SK-N-SH (cell line): ENCODE measurements at regions not wholly inside any gene's neighbourhood (a gene's known extent, or its start where the extent isn't known, plus 50 kb on each side); places are given as distances from the start of the nearest gene placed in this dataset.
"Not testable (repeated sequence)": the region's sequence is repeated elsewhere in the genome, so short reads cannot be mapped to it uniquely, and the experiment has no call there.

Experiments
- CTCF ChIA-PET: fragments of 300-600, 350-600 bp; formaldehyde crosslinking; extraction: SDS; loops from one replicate; lab custom pipeline; 2021; lab: Yijun Ruan, JAX
- POLR2A ChIA-PET: fragments of 350-600 bp; sonication (Branson Sonifier 250); formaldehyde crosslinking; extraction: SDS; loops from one replicate; lab custom pipeline; 2020; ENCODE audit warnings: antibody characterized with exemption, inconsistent platforms; lab: Yijun Ruan, JAX
- DNase-seq: peaks from one replicate; pipeline ENCODE4 v3.0.0; 2012
- H2AFZ ChIP-seq: fragments of 200-600 bp; sonication (generic); 2 replicates; pipeline ENCODE4 v1.8.1; 2016; ENCODE audit warnings: antibody characterized with exemption, mild to moderate bottlenecking, low read depth
- H3F3A ChIP-seq: fragments of 200-600 bp; sonication (generic); replicated peaks from 2 replicates; pipeline ENCODE3; 2016; ENCODE audit warnings: antibody characterized with exemption, mild to moderate bottlenecking; ENCODE audit not compliant: insufficient read depth
- H3K27ac ChIP-seq, 2 experiments: fragments of 200-500 bp in 1 of 2; fragments of 200-600 bp in 1 of 2; sonication (Bioruptor generic) in 1 of 2; sonication (generic), shearing (Covaris generic) in 1 of 2; 2 replicates each; pipeline versions ENCODE4 v1.5.1 to v1.6.1; 2014 to 2016; ENCODE audit warnings: low read depth in 2 of 2, inconsistent platforms in 1 of 2, low read length in 1 of 2, mild to moderate bottlenecking in 1 of 2, mixed read lengths in 1 of 2
- H3K27me3 ChIP-seq: fragments of 200-600 bp; sonication (generic), shearing (Covaris generic); 2 replicates; pipeline ENCODE4 v1.6.1; 2016; ENCODE audit warnings: mixed run types; ENCODE audit not compliant: insufficient read depth
- H3K36me3 ChIP-seq, 2 experiments: fragments of 200-500 bp in 1 of 2; fragments of 200-600 bp in 1 of 2; sonication (Bioruptor generic) in 1 of 2; sonication (generic) in 1 of 2; replicated peaks in 1 of 2; 2 replicates each; pipeline versions ENCODE3 to v1.5.1; 2014 to 2016; ENCODE audit warnings: low read length in 1 of 2, mild to moderate bottlenecking in 1 of 2; ENCODE audit not compliant: insufficient read depth in 2 of 2, control insufficient read depth in 1 of 2
- H3K4me1 ChIP-seq, 2 experiments: fragments of 200-500 bp in 1 of 2; fragments of 200-600 bp in 1 of 2; sonication (Bioruptor generic) in 1 of 2; sonication (generic), shearing (Covaris generic) in 1 of 2; 2 replicates each; pipeline versions ENCODE4 v1.5.1 to v1.6.1; 2014 to 2016; ENCODE audit warnings: low read depth in 1 of 2, low read length in 1 of 2, mixed run types in 1 of 2; ENCODE audit not compliant: insufficient read depth in 2 of 2, control insufficient read depth in 1 of 2
- H3K4me2 ChIP-seq: fragments of 200-600 bp; sonication (generic), shearing (Covaris generic); 2 replicates; pipeline ENCODE4 v1.6.1; 2017; ENCODE audit warnings: mixed run types
- H3K4me3 ChIP-seq, 2 experiments: fragments of 200-500 bp in 1 of 2; fragments of 200-600 bp in 1 of 2; sonication (Bioruptor generic) in 1 of 2; sonication (generic), shearing (Covaris generic) in 1 of 2; 2 replicates each; pipeline versions ENCODE4 v1.5.1 to v1.8.1; 2014 to 2016; ENCODE audit warnings: low read depth in 2 of 2, inconsistent platforms in 1 of 2, low read length in 1 of 2, mild to moderate bottlenecking in 1 of 2, mixed read lengths in 1 of 2, moderate library complexity in 1 of 2
- H3K79me2 ChIP-seq: fragments of 200-600 bp; sonication (generic); 2 replicates; pipeline ENCODE4 v1.8.1; 2017; ENCODE audit warnings: mild to moderate bottlenecking; ENCODE audit not compliant: insufficient read depth
- H3K9ac ChIP-seq: fragments of 200-600 bp; sonication (generic); 2 replicates; pipeline ENCODE4 v1.6.1; 2017; ENCODE audit warnings: mixed run types
- H3K9me2 ChIP-seq: fragments of 200-600 bp; sonication (generic); 2 replicates; pipeline ENCODE4 v1.6.1; 2017; ENCODE audit warnings: mixed run types
- H3K9me3 ChIP-seq: fragments of 200-600 bp; sonication (generic); 2 replicates; pipeline ENCODE4 v1.6.1; 2017; ENCODE audit warnings: mixed run types, mild to moderate bottlenecking, moderate library complexity
- H4K20me1 ChIP-seq: fragments of 200-600 bp; sonication (generic); 2 replicates; pipeline ENCODE4 v1.6.1; 2017; ENCODE audit warnings: mild to moderate bottlenecking, mixed run types; ENCODE audit not compliant: insufficient read depth
- CHD2 ChIP-seq: fragments of 150-350 bp; IDR thresholded peaks from 2 replicates; pipeline ENCODE4 v1.6.1; 2018; ENCODE audit warnings: low read length; ENCODE audit not compliant: partially characterized antibody
- CTCF ChIP-seq: fragments of 200-600 bp; sonication (generic); IDR thresholded peaks from 2 replicates; pipeline ENCODE4 v1.6.1; 2017; ENCODE audit warnings: antibody characterized with exemption, mild to moderate bottlenecking, moderate library complexity
- ELF1 ChIP-seq: IDR thresholded peaks from 2 replicates; pipeline ENCODE4 v1.4.0; 2012
- FOSL2 ChIP-seq: IDR thresholded peaks from 2 replicates; pipeline ENCODE4 v1.4.0; 2012; ENCODE audit warnings: low read depth, mild to moderate bottlenecking, moderate library complexity, borderline replicate concordance
- FOXJ3 ChIP-seq: sonication (generic); formaldehyde crosslinking; IDR thresholded peaks from 2 replicates; pipeline ENCODE4 v1.5.1; 2020; ENCODE audit warnings: mild to moderate bottlenecking, missing genetic modification reagents
- GABPA ChIP-seq: IDR thresholded peaks from 2 replicates; pipeline ENCODE4 v1.4.0; 2012; ENCODE audit warnings: low read depth, mild to moderate bottlenecking
- IRF3 ChIP-seq: fragments of 150-350 bp; IDR thresholded peaks from 2 replicates; pipeline ENCODE4 v1.6.1; 2016; ENCODE audit warnings: mild to moderate bottlenecking, low read depth, low read length
- MEF2A ChIP-seq: IDR thresholded peaks from 2 replicates; pipeline ENCODE4 v1.4.0; 2012; ENCODE audit warnings: low read depth, borderline replicate concordance
- MXI1 ChIP-seq: IDR thresholded peaks from 2 replicates; pipeline ENCODE4 v1.6.1; 2012; ENCODE audit warnings: mild to moderate bottlenecking, low read depth, low read length, improper control_type of control experiment
- NRF1 ChIP-seq: IDR thresholded peaks from 2 replicates; pipeline ENCODE4 v1.6.1; 2012; ENCODE audit warnings: low read depth, mild to moderate bottlenecking, low read length
- PBX3 ChIP-seq: IDR thresholded peaks from 2 replicates; pipeline ENCODE4; 2012
- SMC3 ChIP-seq: IDR thresholded peaks from 2 replicates; pipeline ENCODE4 v1.6.1; 2012; ENCODE audit warnings: low read depth, low read length, improper control_type of control experiment
- TAF1 ChIP-seq: IDR thresholded peaks from 2 replicates; pipeline ENCODE4 v1.6.1; 2012; ENCODE audit warnings: low read depth, mild to moderate bottlenecking, low read length, moderate library complexity, borderline replicate concordance
- USF2 ChIP-seq: fragments of 150-350 bp; IDR thresholded peaks from 2 replicates; pipeline ENCODE4 v1.6.1; 2017; ENCODE audit warnings: antibody characterized with exemption, low read length, low read depth, borderline replicate concordance
- ZBTB33 ChIP-seq: IDR thresholded peaks from 2 replicates; pipeline ENCODE4 v1.4.0; 2012; ENCODE audit warnings: low read depth, borderline replicate concordance
- WGBS: methylation state at CpG from one replicate; pipeline ENCODE4 v1.1.6; 2017; ENCODE audit warnings: low lambda C conversion rate; 5-methylcytosine and 5-hydroxymethylcytosine counted together

GRCh38 chr12:39671898-39672875 lies 52.6 kb upstream of the ABCD2 start:
- H3K9ac ChIP-seq: no peak overlapping the region
- H3K79me2 ChIP-seq: no peaks in the 10 kb centered on the region
- H3K9me3 ChIP-seq: no peaks in the 10 kb centered on the region
- H4K20me1 ChIP-seq: no peaks in the 10 kb centered on the region
- ChIA-PET CTCF (no interaction called here), POLR2A (no interaction called here)
- H3K4me3 ChIP-seq: no peak overlapping the region
- H2AFZ ChIP-seq: no peak overlapping the region
- 29% methylated on average over 2 of the region's 5 CpGs for WGBS
- no peaks in the 10 kb centered on the region for H3K27me3 ChIP-seq
- H3K27ac ChIP-seq: no peak overlapping the region
- no peaks in the 10 kb centered on the region for H3F3A ChIP-seq
- no peaks in the 10 kb centered on the region for H3K4me1 ChIP-seq
- no peak for TF ChIP-seq IRF3
- TF ChIP-seq CHD2: no peak
- TF ChIP-seq FOXJ3: no peak
- no peak for TF ChIP-seq ELF1
- no peak for TF ChIP-seq FOSL2
- no peak for TF ChIP-seq SMC3
- TF ChIP-seq TAF1: no peak
- no peak for TF ChIP-seq ZBTB33
- TF ChIP-seq NRF1: no peak
- TF ChIP-seq USF2: no peak
- no peak for TF ChIP-seq MXI1
- TF ChIP-seq GABPA: no peak
- TF ChIP-seq PBX3: no peak
- no peak for TF ChIP-seq CTCF
- TF ChIP-seq MEF2A: no peak
- no peak overlapping the region for H3K4me2 ChIP-seq
- no peak for DNase-seq
- no peaks in the 10 kb centered on the region for H3K9me2 ChIP-seq
- no peaks in the 10 kb centered on the region for H3K36me3 ChIP-seq

- H3F3A ChIP-seq, H4K20me1 ChIP-seq, H3K36me3 ChIP-seq, H3K27me3 ChIP-seq, H3K9me3 ChIP-seq, H3K4me1 ChIP-seq, H3K9ac ChIP-seq, H3K4me2 ChIP-seq, H3K79me2 ChIP-seq, H3K4me3 ChIP-seq, POLR2A ChIA-PET, DNase-seq, H3K9me2 ChIP-seq, H3K27ac ChIP-seq, H2AFZ ChIP-seq: not testable (repeated sequence)
- 45% methylated on average over 6 of the region's 7 CpGs for WGBS
- CTCF ChIA-PET: interaction anchor here (0.8 kb wide), 1 partner anchor 22 kb away, joined by 3 read pairs; no protein-coding TSS in a partner anchor
Observed at GRCh38 chr12:39669539-39669938, 49.9 kb upstream of the ABCD2 start.
